ENCODE measurements at regions not wholly inside any gene's neighbourhood (a gene's known extent, or its start where the extent isn't known, plus 50 kb on each side); places are given as distances from the start of the nearest gene placed in this dataset.

- DNase-seq, result no peak
Observed at GRCh38 chr4:178448372-178449035, 1006.3 kb upstream of the AGA start.

- DNase-seq, result no peak
Observed at GRCh38 chr4:178450614-178451013, 1008.4 kb upstream of the AGA start.

GRCh38 chr4:178453057-178453456 is 1010.8 kb upstream of the AGA start:
- DNase-seq, result no peak

- no peak for DNase-seq
Observed at GRCh38 chr4:178457286-178457685, 1015.0 kb upstream of the AGA start.

GRCh38 chr4:178462710-178463109 is 1020.5 kb upstream of the AGA start:
- DNase-seq, result no peak

- no peak for DNase-seq
Observed at GRCh38 chr4:178463747-178464146, 1021.5 kb upstream of the AGA start.

GRCh38 chr4:178470996-178471784 is 1029.0 kb upstream of the AGA start:
- no peak for DNase-seq

- no peak for DNase-seq
Observed at GRCh38 chr4:178471994-178472393, 1029.8 kb upstream of the AGA start.

- no peak for DNase-seq
Observed at GRCh38 chr4:178480105-178480504, 1037.9 kb upstream of the AGA start.

GRCh38 chr4:178480881-178481280 is 1038.6 kb upstream of the AGA start:
- no peak for DNase-seq

GRCh38 chr4:178481564-178481963 is 1039.3 kb upstream of the AGA start:
- DNase-seq, result no peak

GRCh38 chr4:178523038-178523437 is 1080.8 kb upstream of the AGA start:
- DNase-seq, result no peak

GRCh38 chr4:178535939-178536579 is 1093.8 kb upstream of the AGA start:
- DNase-seq, result no peak

- DNase-seq, result no peak
Observed at GRCh38 chr4:178553201-178553600, 1111.0 kb upstream of the AGA start.

- DNase-seq, result no peak
Observed at GRCh38 chr4:178554352-178554751, 1112.1 kb upstream of the AGA start.

- no peak for DNase-seq
Observed at GRCh38 chr4:178556796-178557195, 1114.6 kb upstream of the AGA start.

- no peak for DNase-seq
Observed at GRCh38 chr4:178577933-178578332, 1135.7 kb upstream of the AGA start.

GRCh38 chr4:178595500-178596138 is 1153.4 kb upstream of the AGA start:
- DNase-seq, result no peak

- no peak for DNase-seq
Observed at GRCh38 chr4:178598672-178599071, 1156.4 kb upstream of the AGA start.

GRCh38 chr4:178599521-178599920 is 1157.3 kb upstream of the AGA start:
- DNase-seq, result no peak

- no peak for DNase-seq
Observed at GRCh38 chr4:178602833-178603232, 1160.6 kb upstream of the AGA start.

GRCh38 chr4:178611062-178611461 is 1168.8 kb upstream of the AGA start:
- DNase-seq, result no peak

- no peak for DNase-seq
Observed at GRCh38 chr4:178612733-178613132, 1170.5 kb upstream of the AGA start.

GRCh38 chr4:178632415-178632814 is 1190.2 kb upstream of the AGA start:
- no peak for DNase-seq

All from stimulated activated CD4-positive, alpha-beta T cell treated with anti-CD3 and anti-CD28 coated beads, Interleukin-12 subunit alpha, Interleukin-12 subunit beta, amount 100 ng/mL, for 4 hours (primary cell).